ENCODE measurements at regions not wholly inside any gene's neighbourhood (a gene's known extent, or its start where the extent isn't known, plus 50 kb on each side); places are given as distances from the start of the nearest gene placed in this dataset.

- ATAC-seq (ENCODE audit: low read depth) (no peak), DNase-seq (ENCODE audit: low spot score in 2 of 2) (no peak)
- H3K4me3 Mint-ChIP-seq, result no peak overlapping the region
- no peak overlapping the region for H3K27ac Mint-ChIP-seq
- peaks cover 2% of the 10 kb centered on the region for H3K36me3 Mint-ChIP-seq
- H3K4me1 Mint-ChIP-seq, result peaks cover 3% of the 10 kb centered on the region
- peaks cover 12% of the 10 kb centered on the region for H3K27me3 Mint-ChIP-seq
- H3K9me3 Mint-ChIP-seq, result peaks cover 2% of the 10 kb centered on the region
Observed at GRCh38 chr1:198397208-198397808, 143.2 kb downstream of the ATP6V1G3 start.

GRCh38 chr1:198391393-198392020 is 149.0 kb downstream of the ATP6V1G3 start:
- H3K27me3 Mint-ChIP-seq, result peaks cover 8% of the 10 kb centered on the region
- H3K36me3 Mint-ChIP-seq, result no peaks in the 10 kb centered on the region
- no peaks in the 10 kb centered on the region for H3K9me3 Mint-ChIP-seq
- no peak overlapping the region for H3K27ac Mint-ChIP-seq
- DNase-seq (ENCODE audit: low spot score in 2 of 2) (no peak), ATAC-seq (ENCODE audit: low read depth) (no peak)
- H3K4me1 Mint-ChIP-seq, result peaks cover 2% of the 10 kb centered on the region
- H3K4me3 Mint-ChIP-seq, result no peak overlapping the region

- peaks cover 12% of the 10 kb centered on the region for H3K27me3 Mint-ChIP-seq
- H3K9me3 Mint-ChIP-seq, result no peaks in the 10 kb centered on the region
- ATAC-seq (ENCODE audit: low read depth) (no peak), DNase-seq (ENCODE audit: low spot score in 2 of 2) (no peak)
- H3K4me1 Mint-ChIP-seq, result peaks cover 2% of the 10 kb centered on the region
- no peaks in the 10 kb centered on the region for H3K36me3 Mint-ChIP-seq
- H3K27ac Mint-ChIP-seq, result no peak overlapping the region
- no peak overlapping the region for H3K4me3 Mint-ChIP-seq
Observed at GRCh38 chr1:198387587-198387986, 152.9 kb downstream of the ATP6V1G3 start.

- peaks cover 3% of the 10 kb centered on the region for H3K27me3 Mint-ChIP-seq
- DNase-seq (ENCODE audit: low spot score in 2 of 2), result no peak
Observed at GRCh38 chr1:198380275-198380674, 160.2 kb downstream of the ATP6V1G3 start.

GRCh38 chr1:198377702-198378101 is 162.8 kb downstream of the ATP6V1G3 start:
- Mint-ChIP-seq H3K9me3 (peaks cover 5% of the 10 kb centered on the region), H3K4me3 (no peak overlapping the region), H3K27me3 (peaks cover 3% of the 10 kb centered on the region), H3K4me1 (no peaks in the 10 kb centered on the region), H3K27ac (no peak overlapping the region), H3K36me3 (peaks cover 4% of the 10 kb centered on the region)
- ATAC-seq (ENCODE audit: low read depth) (no peak), DNase-seq (ENCODE audit: low spot score in 2 of 2) (no peak)

More at GRCh38 chr1:198380275-198380674, 160.2 kb downstream of the ATP6V1G3 start:
- Mint-ChIP-seq H3K4me1 (no peaks in the 10 kb centered on the region), H3K27ac (no peak overlapping the region), H3K9me3 (peaks cover 5% of the 10 kb centered on the region), H3K4me3 (no peak overlapping the region), H3K36me3 (peaks cover 2% of the 10 kb centered on the region)
- no peak for ATAC-seq (ENCODE audit: low read depth)

GRCh38 chr1:198374288-198374687 is 166.2 kb downstream of the ATP6V1G3 start:
- ATAC-seq (ENCODE audit: low read depth), result no peak
- Mint-ChIP-seq H3K27me3 (peaks cover 5% of the 10 kb centered on the region), H3K36me3 (peaks cover 6% of the 10 kb centered on the region), H3K9me3 (peaks cover 6% of the 10 kb centered on the region), H3K27ac (no peak overlapping the region), H3K4me3 (no peak overlapping the region), H3K4me1 (no peaks in the 10 kb centered on the region)
- no peak for DNase-seq (ENCODE audit: low spot score in 2 of 2)

GRCh38 chr1:198373376-198373775 is 167.1 kb downstream of the ATP6V1G3 start:
- ATAC-seq (ENCODE audit: low read depth) (no peak), DNase-seq (ENCODE audit: low spot score in 2 of 2) (no peak)
- H3K27me3 Mint-ChIP-seq, result peaks cover 5% of the 10 kb centered on the region
- H3K36me3 Mint-ChIP-seq, result peaks cover 6% of the 10 kb centered on the region
- no peak overlapping the region for H3K27ac Mint-ChIP-seq
- no peaks in the 10 kb centered on the region for H3K4me1 Mint-ChIP-seq
- no peak overlapping the region for H3K4me3 Mint-ChIP-seq
- peaks cover 6% of the 10 kb centered on the region for H3K9me3 Mint-ChIP-seq
